Nephron progenitor cell (in vitro differentiated cells): ENCODE measurements at regions not wholly inside any gene's neighbourhood (a gene's known extent, or its start where the extent isn't known, plus 50 kb on each side); places are given as distances from the start of the nearest gene placed in this dataset.

Experiments
- DNase-seq: peaks from one replicate; pipeline ENCODE4 v3.0.0; 2021
- H3K27ac Mint-ChIP-seq: 2 replicates; pipeline ENCODE4 v1.8.0; 2021; ENCODE audit warnings: mild to moderate bottlenecking, moderate library complexity, mixed read lengths
- H3K27me3 Mint-ChIP-seq: 2 replicates; pipeline ENCODE4 v1.8.0; 2021; ENCODE audit warnings: mild to moderate bottlenecking, low read depth, mixed read lengths; ENCODE audit not compliant: poor library complexity
- H3K36me3 Mint-ChIP-seq: 2 replicates; pipeline ENCODE4 v1.8.0; 2021; ENCODE audit warnings: low read depth, mixed read lengths
- H3K4me1 Mint-ChIP-seq: 2 replicates; pipeline ENCODE4 v1.8.0; 2021; ENCODE audit warnings: mixed read lengths
- H3K4me3 Mint-ChIP-seq: 2 replicates; pipeline ENCODE4 v1.8.0; 2021; ENCODE audit warnings: mild to moderate bottlenecking, moderate library complexity, mixed read lengths
- H3K9me3 Mint-ChIP-seq: 2 replicates; pipeline ENCODE4 v1.8.0; 2021; ENCODE audit warnings: mild to moderate bottlenecking, moderate library complexity, mixed read lengths
- TF ChIP-seq, protein P1 (sequence below): fragments of 200-600 bp; sonication (generic); IDR thresholded peaks from 2 replicates; pipeline ENCODE4 v1.5.0; 2021; ENCODE audit warnings: antibody characterized with exemption

DNA sequence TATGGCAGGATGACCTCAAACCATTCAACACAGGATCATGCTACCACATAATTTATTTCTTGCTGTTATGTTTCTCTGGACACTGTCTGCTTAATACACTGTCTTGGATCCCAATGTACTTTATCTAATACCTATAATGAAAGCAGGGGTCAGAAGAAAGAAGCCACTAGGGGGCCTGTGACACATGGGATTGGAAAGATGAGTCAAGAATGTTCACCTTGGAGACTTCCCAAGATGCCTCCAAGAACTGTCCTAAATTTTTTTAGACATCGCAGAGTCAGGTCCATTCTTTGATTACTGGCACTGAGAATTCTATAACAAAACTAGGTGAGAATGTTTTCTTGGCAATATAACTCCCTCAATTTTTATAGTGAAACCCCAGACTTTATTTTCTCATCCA lies 305.8 kb upstream of the SMARCA2 start:
- TF ChIP-seq, protein P1, sequence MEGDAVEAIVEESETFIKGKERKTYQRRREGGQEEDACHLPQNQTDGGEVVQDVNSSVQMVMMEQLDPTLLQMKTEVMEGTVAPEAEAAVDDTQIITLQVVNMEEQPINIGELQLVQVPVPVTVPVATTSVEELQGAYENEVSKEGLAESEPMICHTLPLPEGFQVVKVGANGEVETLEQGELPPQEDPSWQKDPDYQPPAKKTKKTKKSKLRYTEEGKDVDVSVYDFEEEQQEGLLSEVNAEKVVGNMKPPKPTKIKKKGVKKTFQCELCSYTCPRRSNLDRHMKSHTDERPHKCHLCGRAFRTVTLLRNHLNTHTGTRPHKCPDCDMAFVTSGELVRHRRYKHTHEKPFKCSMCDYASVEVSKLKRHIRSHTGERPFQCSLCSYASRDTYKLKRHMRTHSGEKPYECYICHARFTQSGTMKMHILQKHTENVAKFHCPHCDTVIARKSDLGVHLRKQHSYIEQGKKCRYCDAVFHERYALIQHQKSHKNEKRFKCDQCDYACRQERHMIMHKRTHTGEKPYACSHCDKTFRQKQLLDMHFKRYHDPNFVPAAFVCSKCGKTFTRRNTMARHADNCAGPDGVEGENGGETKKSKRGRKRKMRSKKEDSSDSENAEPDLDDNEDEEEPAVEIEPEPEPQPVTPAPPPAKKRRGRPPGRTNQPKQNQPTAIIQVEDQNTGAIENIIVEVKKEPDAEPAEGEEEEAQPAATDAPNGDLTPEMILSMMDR, result no peak
- Mint-ChIP-seq H3K27me3 (peaks cover 4% of the 10 kb centered on the region), H3K4me1 (peaks cover 11% of the 10 kb centered on the region), H3K27ac (no peak overlapping the region), H3K9me3 (peaks cover 19% of the 10 kb centered on the region), H3K4me3 (no peak overlapping the region), H3K36me3 (no peaks in the 10 kb centered on the region)
- DNase-seq, result no peak

DNA sequence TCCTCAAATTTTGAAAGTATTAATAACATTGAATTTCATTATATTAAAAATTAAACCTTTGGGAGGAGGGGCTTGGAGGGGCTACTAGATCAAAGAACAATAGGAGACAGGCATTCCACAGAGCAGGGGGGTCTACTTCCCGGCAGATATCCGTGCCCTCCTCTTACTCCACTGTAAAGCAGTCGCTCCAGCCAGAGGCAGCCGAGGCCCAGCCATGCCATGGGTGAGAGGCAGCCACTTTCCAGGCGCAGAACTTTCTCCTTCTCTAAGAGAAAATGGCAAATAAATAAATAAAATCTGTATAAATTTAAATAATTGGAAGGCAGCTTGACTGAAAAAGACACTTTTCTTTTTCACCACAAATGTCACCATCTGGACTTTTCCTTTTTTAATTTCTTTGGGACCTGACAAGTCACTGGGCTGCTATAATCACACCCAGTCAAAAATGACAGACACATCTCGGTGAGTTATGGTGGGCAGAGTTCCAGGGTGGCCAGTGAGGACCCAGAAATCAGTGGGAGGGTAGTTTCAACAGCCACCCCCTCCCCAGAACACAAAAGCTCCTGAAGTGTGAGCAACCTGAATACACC lies 302.2 kb upstream of the SMARCA2 start:
- H3K27ac Mint-ChIP-seq, result no peak overlapping the region
- peaks cover 10% of the 10 kb centered on the region for H3K27me3 Mint-ChIP-seq
- peaks cover 2% of the 10 kb centered on the region for H3K4me1 Mint-ChIP-seq
- H3K36me3 Mint-ChIP-seq, result no peaks in the 10 kb centered on the region
- no peak for DNase-seq
- H3K4me3 Mint-ChIP-seq, result no peak overlapping the region
- H3K9me3 Mint-ChIP-seq, result peaks cover 21% of the 10 kb centered on the region
- TF ChIP-seq, protein P1, result no peak

DNA sequence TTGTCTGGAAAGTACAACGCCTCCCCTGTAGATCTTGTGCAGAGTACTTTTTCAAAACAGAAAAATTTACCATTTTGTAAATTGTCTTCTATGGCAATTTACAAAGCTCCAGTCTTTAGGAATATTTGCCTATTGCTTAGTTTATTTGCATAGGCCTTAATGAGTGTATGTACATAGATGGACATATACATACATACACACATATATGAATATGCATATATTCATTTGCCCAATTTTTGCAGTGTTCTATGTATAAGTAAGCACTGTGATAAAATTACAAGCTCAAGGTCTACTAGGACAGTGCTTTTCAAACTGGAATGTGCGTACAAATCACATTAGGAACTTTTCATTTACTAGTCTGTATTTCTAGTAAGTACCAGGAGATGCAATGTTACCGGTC lies 301.3 kb upstream of the SMARCA2 start:
- peaks cover 6% of the 10 kb centered on the region for H3K27me3 Mint-ChIP-seq
- no peaks in the 10 kb centered on the region for H3K4me1 Mint-ChIP-seq
- no peak for DNase-seq
- H3K36me3 Mint-ChIP-seq, result no peaks in the 10 kb centered on the region
- no peak overlapping the region for H3K27ac Mint-ChIP-seq
- H3K4me3 Mint-ChIP-seq, result no peak overlapping the region
- H3K9me3 Mint-ChIP-seq, result peaks cover 17% of the 10 kb centered on the region
- TF ChIP-seq, protein P1, result no peak

DNA sequence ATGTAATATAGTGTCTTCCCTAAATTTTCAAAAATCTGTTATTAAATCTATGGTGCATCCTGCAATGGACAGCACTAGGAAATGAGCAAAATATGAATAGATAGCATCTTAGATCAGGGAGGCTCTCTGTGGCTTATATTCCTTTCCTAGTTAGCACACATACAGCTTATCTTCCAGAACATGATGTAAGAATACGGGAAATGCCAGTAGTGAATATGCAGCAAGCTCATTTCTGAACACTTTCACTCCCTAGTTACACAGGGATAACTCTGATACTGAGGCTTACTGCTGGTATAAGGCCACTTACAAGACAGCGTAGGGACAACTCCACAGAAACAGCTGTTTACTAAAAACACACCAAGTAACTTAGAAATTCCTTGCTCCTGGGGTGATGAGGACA lies 297.3 kb upstream of the SMARCA2 start:
- no peaks in the 10 kb centered on the region for H3K4me1 Mint-ChIP-seq
- no peak for DNase-seq
- no peak overlapping the region for H3K27ac Mint-ChIP-seq
- H3K4me3 Mint-ChIP-seq, result no peak overlapping the region
- TF ChIP-seq, protein P1, result no peak
- H3K9me3 Mint-ChIP-seq, result peaks cover 32% of the 10 kb centered on the region
- peaks cover 6% of the 10 kb centered on the region for H3K27me3 Mint-ChIP-seq
- H3K36me3 Mint-ChIP-seq, result no peaks in the 10 kb centered on the region

DNA sequence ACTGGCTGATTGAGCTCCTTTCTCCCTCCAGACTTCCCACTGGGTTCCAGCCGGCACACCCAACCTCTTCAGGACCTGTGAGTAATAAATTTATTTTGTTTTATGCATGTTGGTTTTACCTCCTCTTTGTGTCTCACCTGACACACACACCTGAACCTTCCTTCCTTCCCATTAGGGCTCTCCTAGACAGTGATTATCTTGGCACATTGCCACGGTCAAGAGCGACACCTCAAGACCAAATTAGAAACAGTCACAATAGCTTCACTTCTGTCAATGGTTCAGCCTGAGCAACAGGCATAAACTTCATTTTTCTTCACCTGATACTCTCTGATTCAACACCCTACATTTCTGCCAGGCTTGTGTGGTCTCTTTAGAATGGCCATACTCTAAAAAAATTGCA lies 296.3 kb upstream of the SMARCA2 start:
- TF ChIP-seq, protein P1, result no peak
- Mint-ChIP-seq H3K27me3 (peaks cover 6% of the 10 kb centered on the region), H3K9me3 (peaks cover 34% of the 10 kb centered on the region), H3K27ac (no peak overlapping the region), H3K4me1 (no peaks in the 10 kb centered on the region), H3K36me3 (no peaks in the 10 kb centered on the region), H3K4me3 (no peak overlapping the region)
- DNase-seq, result no peak

DNA sequence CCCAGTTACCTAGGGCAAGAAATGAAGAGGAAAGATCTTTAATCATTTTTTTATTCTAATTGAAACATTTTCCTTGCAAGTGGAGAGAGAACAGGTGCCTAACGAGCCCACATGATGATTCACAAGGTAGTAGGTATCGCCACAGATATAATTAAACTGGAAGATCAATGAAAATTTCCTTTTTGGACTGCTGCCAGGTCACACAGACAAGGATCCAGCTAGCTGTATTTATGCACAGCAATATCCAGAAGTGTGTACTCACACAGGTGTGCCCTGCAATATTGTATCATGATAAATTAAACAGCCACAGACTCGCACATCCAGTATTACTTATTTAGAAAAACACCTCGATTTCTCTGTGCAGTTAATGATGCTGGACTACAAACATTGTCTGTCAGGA lies 294.0 kb upstream of the SMARCA2 start:
- H3K4me1 Mint-ChIP-seq, result no peaks in the 10 kb centered on the region
- no peaks in the 10 kb centered on the region for H3K36me3 Mint-ChIP-seq
- H3K27ac Mint-ChIP-seq, result no peak overlapping the region
- TF ChIP-seq, protein P1, result no peak
- no peak overlapping the region for H3K4me3 Mint-ChIP-seq
- H3K27me3 Mint-ChIP-seq, result peaks cover 3% of the 10 kb centered on the region
- DNase-seq, result no peak
- peaks cover 23% of the 10 kb centered on the region for H3K9me3 Mint-ChIP-seq
